GM21367 (cell line): ENCODE measurements at regions not wholly inside any gene's neighbourhood (a gene's known extent, or its start where the extent isn't known, plus 50 kb on each side); places are given as distances from the start of the nearest gene placed in this dataset.
"Not testable (repeated sequence)": the region's sequence is repeated elsewhere in the genome, so short reads cannot be mapped to it uniquely, and the experiment has no call there.

Experiments
- ATAC-seq: cut with Tn5 transposase; IDR thresholded peaks from one replicate; pipeline ENCODE4 v1.9.1; 2021; ENCODE audit not compliant: unreplicated experiment

DNA sequence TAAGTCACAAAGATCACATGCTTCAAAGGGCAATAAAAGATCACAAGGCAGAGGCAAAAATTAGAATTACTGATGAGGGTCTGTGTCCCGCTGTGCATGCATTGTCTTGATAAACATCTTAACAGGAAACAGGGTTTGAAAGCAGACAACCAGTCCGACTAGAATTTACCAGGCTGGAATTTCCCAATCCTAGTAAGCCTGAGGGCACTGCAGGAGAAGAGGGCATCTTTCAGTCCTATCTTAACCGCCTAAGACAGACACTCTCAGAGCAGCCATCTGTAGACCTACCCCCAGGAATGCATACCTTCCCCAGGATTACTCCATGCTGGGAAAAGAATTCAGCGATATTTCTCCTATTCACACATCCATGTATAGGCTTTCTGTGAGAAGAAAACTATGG, 465.8 kb upstream of the TMEFF2 start:
- ATAC-seq = not testable (repeated sequence)

DNA sequence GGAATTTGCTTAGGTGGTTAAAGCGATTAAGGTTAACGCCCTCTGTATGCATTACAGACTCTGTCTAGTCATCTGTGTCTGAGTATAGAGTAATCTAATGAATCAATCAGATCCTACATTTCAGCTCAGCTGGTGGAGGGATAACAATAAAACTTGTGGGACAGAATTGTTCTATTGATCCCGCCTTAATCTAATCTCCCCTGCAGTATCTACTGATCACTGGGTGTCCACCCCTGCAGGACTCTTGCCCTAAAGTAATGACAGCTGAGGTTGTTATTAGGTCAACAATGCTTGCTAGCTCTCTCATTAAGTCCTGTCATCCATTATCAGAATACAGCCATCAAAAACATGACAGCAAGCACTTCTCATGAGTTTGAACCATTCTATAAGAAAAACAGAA, 462.6 kb upstream of the TMEFF2 start:
- ATAC-seq = no peak

DNA sequence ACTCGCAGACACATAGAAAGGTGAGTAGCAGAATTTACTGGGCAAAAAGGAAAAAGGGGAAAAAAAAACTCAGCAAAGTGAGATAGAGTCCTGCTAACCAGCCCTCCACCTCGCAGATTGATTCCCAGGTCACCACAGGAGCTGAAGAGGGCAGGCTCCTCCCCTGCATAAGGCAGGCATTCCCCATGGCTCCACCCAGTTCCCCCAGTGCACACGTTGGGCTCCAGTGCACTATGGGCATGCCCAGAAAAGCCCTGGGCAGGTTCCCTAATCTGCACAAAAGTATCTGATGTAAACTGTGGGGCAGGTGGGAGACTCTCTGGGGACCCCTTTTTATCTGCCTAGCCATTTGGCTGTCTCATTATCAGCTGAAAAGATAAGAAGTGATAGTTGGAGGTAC, 461.2 kb upstream of the TMEFF2 start:
- no peak for ATAC-seq

DNA sequence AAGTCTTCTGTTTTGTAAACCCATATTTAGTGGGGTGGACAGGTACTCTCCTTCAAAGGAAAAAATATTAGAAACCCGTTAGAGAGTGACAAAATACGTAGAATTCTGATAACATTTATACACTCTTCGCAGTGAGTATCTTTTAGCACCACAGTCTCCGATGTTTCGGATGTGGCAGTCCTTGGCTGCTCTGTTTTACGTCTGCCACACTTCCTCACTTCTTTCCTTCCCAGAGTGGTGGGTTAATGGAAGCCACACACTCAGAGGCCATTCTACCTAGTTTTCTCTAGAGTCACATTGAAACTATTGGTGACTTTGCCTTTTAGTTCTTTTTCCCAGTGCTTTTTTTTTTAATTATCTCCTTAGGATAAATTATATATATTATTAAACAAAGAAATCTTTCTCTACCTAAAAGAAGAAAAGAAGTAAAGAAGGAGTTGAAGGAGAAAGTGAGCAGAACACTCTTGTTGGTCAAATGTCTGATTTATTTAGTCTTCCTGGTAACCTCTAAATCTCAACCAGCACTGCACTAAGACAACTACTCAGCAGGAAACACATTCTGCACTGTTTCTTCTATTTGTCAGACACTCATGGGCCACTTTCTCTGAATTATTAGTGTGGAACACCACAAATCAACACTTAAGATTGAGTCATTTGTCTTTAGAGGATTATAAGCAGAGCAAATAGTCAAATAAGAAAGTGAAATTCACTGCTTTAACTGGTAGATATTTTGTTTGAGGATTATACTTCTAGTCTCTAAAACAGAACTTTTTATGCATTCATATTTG, 451.3 kb upstream of the TMEFF2 start:
- no peak for ATAC-seq

DNA sequence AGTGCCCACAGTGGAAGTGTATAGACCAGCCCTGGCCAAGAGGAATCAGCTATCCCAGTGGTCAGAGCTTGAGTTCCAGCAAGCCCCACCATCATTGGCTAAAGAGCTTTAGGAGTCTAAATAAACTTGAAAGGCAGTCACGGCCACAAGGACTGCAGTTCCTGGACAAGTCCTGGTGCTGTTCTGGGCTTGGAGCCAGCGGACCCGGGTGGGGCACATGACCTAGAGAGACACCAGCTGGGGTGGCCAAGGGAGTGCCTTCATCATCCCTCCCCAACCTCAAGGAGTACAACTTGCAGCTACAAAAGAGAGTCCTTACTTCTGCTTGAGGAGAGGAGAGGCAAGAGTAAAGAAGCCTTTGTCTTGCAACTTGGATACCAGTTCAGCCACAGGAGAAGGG, 439.8 kb upstream of the TMEFF2 start:
- no peak for ATAC-seq

DNA sequence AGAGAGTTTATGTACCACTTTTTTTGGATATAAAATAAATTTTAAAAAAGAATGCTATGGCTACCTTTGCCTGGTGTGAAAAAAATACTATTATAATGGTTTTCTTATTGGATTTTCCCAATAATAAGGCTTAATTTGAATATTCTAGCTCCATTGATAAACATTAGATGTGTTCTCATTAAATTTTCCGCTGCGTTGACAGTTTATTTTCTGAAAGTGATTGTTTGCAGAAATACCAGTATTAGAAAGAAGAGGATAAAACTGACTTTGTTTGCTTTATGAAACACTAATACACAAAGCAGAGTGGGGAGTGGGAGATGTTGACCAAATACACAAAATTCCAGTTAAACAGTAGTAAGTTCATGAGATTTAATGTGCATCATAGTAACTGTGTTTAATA, 433.3 kb upstream of the TMEFF2 start:
- ATAC-seq = no peak

DNA sequence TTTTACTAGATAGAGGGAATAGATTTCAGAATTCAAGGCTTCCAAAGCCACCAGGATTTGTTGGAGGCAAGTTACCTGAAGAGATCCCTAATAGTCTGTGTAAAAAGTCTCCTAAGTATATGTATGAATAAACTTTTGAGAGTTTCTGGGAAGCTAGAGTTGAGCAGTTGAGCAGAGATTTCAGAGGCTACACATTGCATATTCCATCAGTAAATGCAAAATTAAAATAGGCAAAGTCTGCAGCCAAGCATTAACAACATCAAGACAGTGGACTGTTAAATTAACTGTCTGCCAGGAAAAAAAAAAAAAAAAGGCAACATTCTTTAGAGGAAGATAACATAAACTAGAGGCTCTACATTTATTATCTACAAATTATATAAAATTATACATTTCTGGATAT, 420.4 kb upstream of the TMEFF2 start:
- ATAC-seq = no peak

DNA sequence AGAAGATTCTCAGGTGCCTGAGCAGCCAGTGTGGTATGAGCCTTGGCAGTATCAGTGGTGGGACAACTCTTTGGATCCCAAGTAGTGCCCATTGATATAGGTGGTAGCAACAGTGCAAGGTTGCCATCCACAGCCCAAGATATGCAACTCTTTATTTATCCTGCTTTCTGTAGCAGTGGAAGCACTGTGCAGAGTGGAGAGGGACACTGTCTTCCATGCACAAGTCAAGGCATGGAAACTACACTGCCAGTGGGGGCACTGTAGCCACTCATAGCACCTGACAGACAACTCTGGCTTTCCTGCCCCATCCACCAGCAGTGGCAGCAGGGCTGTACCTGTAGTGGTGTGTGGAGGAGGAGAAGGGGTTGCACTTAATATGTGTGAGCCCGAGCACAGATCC, 409.6 kb upstream of the TMEFF2 start:
- ATAC-seq = no peak

DNA sequence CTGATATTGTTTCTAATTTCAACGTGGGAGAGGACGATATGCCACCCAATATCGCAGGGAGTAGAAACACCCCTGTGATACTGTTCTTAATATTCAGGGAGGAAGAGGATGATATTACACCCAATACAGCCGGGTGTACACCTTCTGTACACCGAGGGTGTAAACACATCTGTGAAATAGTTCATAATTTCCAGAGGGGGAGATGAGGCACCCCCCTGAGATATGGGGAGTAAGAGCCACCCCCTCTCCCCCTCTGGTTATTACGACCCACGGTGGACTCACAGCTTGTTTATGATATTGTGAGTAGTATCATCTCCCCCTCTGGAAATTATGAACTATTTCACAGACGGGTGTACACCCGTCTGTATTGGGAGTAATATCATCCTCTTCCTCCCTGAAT, 403.9 kb upstream of the TMEFF2 start:
- not testable (repeated sequence) for ATAC-seq

DNA sequence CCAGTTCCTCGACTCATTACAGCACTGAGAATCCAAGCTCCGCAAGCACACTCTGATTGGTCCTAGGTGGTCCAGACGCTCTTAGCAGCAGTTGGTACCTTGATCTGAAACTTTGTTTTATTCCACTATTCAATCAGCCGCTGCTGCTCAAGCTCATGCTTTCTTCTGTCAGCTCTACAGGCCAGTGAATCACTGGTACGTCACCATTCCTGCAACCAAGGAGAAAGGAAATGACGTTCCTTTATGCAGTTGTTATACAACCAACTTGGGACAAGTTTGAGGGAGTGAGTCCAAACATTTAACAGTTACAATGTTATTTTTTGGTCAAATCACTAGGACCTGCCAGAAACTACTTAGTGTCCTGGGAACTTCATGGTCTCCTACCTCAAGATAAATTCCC, 398.8 kb upstream of the TMEFF2 start:
- no peak for ATAC-seq

DNA sequence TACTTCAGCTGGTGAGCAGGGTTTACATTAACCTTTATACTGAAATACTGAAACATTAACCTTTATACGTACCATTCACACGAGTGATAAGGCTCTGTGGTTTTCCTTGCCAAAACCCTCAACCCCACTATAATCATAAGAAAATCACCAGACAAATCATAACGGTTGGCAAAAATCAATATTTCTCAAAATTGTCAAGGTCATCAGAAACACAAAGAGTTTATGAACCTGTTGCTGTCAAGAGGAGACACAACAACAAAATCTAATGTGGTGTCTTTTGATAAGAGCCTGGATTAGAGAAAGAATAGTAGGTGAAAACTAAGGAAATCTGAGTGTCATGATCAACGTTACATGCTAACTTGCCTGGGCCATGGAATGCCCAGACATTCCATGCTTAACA, 396.9 kb upstream of the TMEFF2 start:
- no peak for ATAC-seq

DNA sequence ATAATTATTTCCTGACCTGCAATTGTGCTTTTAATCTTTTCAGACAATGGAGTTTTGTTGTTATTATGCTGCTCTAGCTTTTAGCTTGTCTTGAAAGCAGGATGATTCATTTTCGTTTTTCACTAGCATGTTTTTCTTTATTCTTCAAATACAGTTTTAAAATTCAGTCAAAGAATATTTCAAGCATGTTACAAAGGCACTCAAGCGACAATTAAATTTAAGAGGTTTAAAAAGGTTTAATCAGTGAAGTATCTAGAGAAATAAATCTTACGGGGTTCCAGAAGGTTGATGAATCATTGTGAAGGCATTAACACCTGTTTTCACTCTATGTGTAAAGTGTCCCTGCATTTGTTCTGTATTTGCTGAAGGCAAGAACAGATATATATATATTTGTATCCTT, 390.7 kb upstream of the TMEFF2 start:
- ATAC-seq = no peak

DNA sequence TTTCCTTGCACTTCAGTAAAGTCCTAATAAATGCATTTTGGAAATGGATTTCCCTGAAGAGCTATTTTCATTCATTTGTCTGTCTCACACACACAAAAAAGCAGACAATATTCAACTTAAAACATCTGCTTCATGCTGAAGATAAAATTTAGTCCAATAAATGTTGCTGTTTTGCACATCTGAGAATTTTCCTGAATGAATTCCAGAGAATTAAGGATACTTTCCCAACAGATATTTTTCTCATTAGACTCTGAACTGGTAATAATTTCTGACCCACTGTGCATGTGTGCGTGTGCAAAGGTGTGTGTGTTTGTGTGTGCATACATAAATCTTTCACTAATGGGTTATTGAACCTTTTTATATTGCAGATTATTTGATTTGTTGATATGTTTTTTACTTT, 390.2 kb upstream of the TMEFF2 start:
- ATAC-seq = no peak

DNA sequence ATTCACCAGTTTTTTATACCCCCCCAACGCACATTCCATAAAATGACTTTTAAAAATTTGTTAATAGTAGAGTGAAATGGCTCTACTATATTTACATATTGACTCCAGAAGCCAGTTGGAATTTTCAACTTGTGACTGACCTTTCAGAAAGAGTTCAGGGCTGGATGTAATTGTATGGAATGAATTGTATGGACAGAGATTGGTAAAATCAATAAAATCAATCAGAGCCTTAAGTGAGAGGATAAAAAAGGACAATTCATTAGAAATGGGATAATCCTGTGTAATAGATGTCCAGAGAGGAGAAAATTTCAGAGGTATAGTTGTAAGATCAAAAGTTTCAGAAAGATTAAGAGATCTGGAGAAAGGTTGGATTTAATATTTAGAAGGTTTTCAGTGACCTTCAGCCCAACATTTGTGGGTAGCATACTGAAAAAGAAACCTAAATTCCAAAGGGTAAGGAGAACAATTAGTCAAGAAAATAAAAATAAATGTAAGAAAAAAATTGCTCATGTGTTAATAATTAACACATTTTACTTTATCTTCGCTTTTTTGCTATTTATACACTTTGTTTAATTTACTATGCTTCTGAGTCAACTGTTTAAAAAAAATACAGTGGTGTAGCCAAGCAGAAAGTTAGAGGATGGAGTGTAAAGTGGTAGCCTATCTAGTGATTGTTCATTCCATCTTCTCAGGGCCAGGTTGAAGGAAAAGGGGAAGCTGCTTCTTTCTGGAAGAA, 385.4 kb upstream of the TMEFF2 start:
- ATAC-seq = no peak

DNA sequence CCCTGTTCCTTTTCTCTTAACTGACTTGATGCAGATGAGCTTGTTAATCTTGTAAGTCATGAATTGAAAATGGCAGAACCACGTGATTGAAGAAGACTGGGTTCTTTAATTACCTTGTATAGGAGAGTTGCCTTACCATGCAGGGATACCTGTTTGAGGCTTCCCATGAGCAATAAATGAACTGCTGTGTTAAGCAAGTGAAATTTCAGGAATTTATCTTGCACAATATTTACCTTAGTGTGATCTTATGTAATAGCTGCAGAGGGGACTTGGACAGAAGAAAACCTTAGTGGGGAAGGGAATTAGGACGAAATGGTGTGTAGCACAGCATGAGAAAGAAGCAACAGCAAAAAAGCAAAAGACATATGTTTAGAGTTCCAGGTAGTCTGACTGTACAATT, 384.0 kb upstream of the TMEFF2 start:
- no peak for ATAC-seq

DNA sequence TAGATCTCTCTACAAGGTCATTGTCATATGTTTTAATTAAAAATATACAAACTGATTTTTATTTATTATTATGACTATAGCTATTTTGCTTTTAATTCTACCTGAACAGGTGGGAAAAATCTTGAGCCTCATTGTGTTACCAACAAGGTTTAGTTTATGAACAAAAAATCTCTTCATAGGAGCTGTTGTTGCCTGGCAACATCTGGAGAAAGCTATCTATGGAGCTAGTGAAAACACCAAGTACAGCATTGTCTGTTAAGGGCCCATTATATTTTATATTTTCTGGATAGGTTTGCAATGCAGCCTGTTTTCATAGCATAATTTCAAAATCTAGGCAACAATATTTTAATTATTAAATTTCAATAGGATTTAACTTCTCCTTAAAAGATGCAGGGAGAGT, 383.0 kb upstream of the TMEFF2 start:
- no peak for ATAC-seq

DNA sequence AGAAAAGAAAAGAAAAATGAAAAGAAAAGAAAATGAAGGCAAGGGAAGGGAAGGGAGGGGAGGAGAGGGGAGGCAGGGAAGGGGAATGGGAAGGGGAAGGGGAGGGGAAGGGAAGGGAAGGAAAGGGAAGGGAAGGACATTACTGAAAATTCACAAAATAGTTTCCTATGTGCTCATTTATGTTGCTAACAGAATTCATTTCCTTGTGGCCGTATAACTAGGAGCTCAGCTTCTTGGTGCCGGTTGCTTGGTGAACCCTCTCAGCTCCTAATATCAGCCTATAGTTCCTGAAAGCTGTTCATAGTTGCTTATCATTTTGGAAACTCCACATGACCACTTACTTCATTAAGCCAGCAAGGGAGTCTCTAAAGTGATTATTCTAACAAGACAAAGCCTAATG, 379.8 kb upstream of the TMEFF2 start:
- no peak for ATAC-seq

DNA sequence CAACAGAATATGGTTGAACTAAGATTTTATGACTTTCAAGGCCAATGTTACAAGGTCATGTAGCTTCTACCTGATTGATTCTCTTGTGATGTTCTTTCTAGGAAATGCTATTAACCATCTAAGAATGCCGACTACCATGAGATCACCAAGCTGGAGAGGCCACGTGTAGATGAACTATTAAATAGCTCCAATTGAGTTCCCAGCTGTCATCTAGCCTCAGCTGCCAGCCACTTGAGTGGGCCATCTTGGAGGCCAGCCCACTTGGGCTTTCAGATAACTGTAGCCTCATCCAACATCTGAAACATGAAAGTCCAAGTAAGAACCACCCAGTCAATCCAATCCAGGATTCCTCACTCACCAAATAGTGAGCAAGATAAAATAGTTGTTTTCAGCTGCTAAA, 376.9 kb upstream of the TMEFF2 start:
- no peak for ATAC-seq

DNA sequence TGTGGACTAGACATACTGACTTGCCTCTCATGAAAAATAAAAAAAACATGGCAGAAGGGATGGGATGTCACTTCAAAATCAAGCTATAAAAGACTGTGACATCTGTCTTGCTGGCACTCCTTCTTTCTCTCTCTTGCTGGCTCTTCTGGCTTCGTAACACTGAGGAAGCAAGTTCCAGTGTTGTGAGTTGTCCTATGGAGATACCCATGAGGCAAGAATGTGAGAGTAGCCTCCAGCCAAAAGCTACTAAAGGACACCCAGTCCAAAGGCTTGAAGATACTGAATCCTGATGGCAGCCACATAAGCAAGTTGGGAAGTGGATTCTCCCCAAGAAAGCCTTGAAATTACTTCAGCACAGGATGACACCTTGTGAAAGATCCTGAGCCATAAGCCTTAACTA, 376.1 kb upstream of the TMEFF2 start:
- ATAC-seq = no peak

DNA sequence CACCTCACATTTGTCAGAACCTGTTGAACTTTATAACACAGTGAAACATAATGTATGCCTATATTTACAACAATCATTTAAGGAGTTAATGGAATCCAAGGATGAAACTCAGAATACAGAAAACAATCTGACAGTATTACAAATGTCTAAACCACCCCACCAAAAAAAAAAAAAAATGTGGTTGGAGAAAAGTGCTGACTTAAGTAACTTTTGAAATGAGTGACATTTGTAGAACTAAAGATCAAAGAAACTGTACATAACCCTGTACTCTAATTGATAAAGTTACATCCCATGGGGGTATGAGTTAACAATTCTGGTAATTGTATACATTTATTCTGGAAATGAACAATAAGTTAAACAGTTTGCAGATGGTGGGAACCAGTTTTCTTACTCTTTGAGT, 372.1 kb upstream of the TMEFF2 start:
- no peak for ATAC-seq

DNA sequence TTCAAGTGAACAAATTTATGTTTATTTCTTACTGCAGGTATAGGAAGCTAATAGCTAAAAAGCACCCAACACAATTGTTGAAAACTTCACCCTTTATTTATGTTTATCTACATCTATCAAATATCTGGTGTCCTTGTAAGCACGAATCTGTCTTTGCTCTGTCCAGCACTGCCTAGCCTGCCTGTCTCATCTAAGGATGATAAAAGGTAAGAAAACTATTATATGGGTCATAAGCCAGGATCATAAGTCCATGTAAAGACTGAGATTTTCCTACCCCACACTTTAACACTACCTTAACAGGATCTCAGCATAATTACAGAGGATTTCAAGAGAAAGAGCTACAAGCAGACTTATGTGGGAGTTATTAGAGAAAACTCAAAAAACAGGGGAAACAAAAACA, 365.6 kb upstream of the TMEFF2 start:
- ATAC-seq = no peak

DNA sequence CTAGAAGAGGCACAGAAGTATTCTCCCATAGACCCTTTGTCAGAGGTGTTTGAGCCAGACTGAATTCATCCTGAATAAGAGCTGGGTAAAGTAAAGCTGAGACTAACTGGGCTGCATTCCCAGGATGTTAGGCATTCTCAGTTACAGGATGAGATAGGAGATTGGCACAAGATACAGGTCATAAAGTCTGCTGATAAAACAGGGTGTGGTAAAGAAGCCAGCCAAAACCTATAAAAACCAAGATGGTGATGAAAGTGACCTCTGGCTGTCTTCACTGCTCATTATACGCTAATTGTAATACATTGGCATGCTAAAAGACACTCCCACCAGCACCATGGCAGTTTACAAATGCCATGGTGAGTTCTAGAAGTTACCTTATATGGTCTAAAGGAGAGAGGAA, 364.9 kb upstream of the TMEFF2 start:
- ATAC-seq = no peak

DNA sequence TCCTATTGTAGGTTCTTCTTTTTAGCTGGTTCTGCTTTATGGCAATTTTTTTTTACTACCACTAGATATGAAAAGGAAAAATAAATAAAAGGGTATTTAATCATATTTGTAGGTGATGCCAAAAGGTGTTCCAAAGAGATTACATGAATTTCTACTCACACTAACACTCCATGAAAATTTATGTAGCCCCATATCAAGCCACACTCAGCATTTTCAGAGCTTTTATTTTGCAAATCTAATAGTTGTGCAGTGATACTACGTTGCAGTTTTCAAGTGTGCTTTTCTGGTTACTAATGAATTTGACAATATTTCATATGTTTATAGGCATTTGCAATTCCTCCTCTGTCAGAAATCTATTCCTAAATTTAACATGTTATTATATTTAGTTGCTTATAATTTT, 363.9 kb upstream of the TMEFF2 start:
- no peak for ATAC-seq
